CD1c-positive myeloid dendritic cell (primary cell): ENCODE measurements at regions not wholly inside any gene's neighbourhood (a gene's known extent, or its start where the extent isn't known, plus 50 kb on each side); places are given as distances from the start of the nearest gene placed in this dataset.
"Not testable (repeated sequence)": the region's sequence is repeated elsewhere in the genome, so short reads cannot be mapped to it uniquely, and the experiment has no call there.

Experiments used
- DNase-seq: peaks from one replicate; pipeline ENCODE4 v3.0.0-alpha.2; 2016; ENCODE audit errors: extremely low spot score

- no peak for DNase-seq
Measured at GRCh38 chr10:57336865-57337264, 930.8 kb downstream of the IPMK start.

GRCh38 chr10:57336341-57336740, 931.4 kb downstream of the IPMK start:
- no peak for DNase-seq

GRCh38 chr10:57334523-57334922, 933.2 kb downstream of the IPMK start:
- DNase-seq: no peak

GRCh38 chr10:57333880-57334279, 933.8 kb downstream of the IPMK start:
- no peak for DNase-seq

GRCh38 chr10:57321400-57321854, 946.3 kb downstream of the IPMK start:
- DNase-seq: not testable (repeated sequence)

GRCh38 chr10:57320416-57320815, 947.3 kb downstream of the IPMK start:
- DNase-seq: no peak

GRCh38 chr10:57314046-57314445, 953.0 kb upstream of the ZWINT start:
- DNase-seq: no peak

GRCh38 chr10:57303566-57303965, 942.5 kb upstream of the ZWINT start:
- no peak for DNase-seq

GRCh38 chr10:57300718-57301117, 939.7 kb upstream of the ZWINT start:
- no peak for DNase-seq

- DNase-seq: no peak
Measured at GRCh38 chr10:57294698-57295097, 933.6 kb upstream of the ZWINT start.

GRCh38 chr10:57288754-57289153, 927.7 kb upstream of the ZWINT start:
- DNase-seq: no peak

- no peak for DNase-seq
Measured at GRCh38 chr10:57262892-57263291, 901.8 kb upstream of the ZWINT start.

GRCh38 chr10:57260175-57260574, 899.1 kb upstream of the ZWINT start:
- no peak for DNase-seq

GRCh38 chr10:57249615-57250281, 888.7 kb upstream of the ZWINT start:
- DNase-seq: no peak

GRCh38 chr10:57247271-57247670, 886.2 kb upstream of the ZWINT start:
- no peak for DNase-seq

- DNase-seq: no peak
Measured at GRCh38 chr10:57225920-57226319, 864.9 kb upstream of the ZWINT start.

GRCh38 chr10:57224811-57225210, 863.8 kb upstream of the ZWINT start:
- DNase-seq: no peak

GRCh38 chr10:57222603-57223002, 861.5 kb upstream of the ZWINT start:
- no peak for DNase-seq

- no peak for DNase-seq
Measured at GRCh38 chr10:57222129-57222528, 861.1 kb upstream of the ZWINT start.

GRCh38 chr10:57221674-57222073, 860.6 kb upstream of the ZWINT start:
- no peak for DNase-seq

- DNase-seq: no peak
Measured at GRCh38 chr10:57218382-57218781, 857.3 kb upstream of the ZWINT start.

- no peak for DNase-seq
Measured at GRCh38 chr10:57202356-57202755, 841.3 kb upstream of the ZWINT start.

- no peak for DNase-seq
Measured at GRCh38 chr10:57188846-57189245, 827.8 kb upstream of the ZWINT start.

- no peak for DNase-seq
Measured at GRCh38 chr10:57186201-57186600, 825.1 kb upstream of the ZWINT start.
